ENCODE measurements at regions not wholly inside any gene's neighbourhood (a gene's known extent, or its start where the extent isn't known, plus 50 kb on each side); places are given as distances from the start of the nearest gene placed in this dataset.
"Not testable (repeated sequence)": the region's sequence is repeated elsewhere in the genome, so short reads cannot be mapped to it uniquely, and the experiment has no call there.

DNA sequence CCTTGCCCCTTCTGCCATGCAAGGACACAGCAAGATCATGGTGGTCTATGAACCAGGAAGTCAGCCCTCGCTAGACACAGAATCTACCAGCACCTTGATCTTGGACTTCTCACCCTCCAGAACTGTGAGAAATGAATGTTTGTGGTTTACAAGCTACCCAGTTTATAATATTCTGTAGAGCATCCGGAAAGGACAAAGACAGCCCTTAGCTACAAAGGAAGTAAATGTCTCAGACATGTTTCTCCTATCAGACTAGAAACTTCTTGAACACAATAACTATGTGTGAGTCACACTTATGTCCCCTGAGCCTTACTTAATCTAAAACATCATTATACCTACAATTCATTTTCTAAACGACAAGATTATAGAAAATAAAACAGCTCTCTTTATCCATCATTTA lies 176.7 kb downstream of the KLHL28 start:
- no peak for DNase-seq (ENCODE audit: low spot score)

DNA sequence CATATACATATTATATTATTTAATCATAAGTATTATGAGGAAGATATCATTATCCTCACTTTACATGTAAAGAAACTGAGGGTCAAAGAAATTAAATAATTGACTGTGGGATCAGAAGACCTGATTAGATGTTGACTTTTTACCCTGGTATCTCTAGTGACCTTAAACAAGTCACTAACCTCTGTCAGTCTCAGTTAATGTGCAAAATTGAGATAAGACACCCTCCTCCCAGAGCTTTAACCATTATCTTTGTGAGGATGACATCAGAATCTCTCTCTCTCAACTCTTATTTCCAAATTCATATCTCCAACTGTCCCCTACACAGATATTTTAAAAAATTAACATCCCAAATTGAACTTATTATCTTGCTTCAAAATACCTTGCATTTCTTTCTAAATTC lies 177.8 kb downstream of the KLHL28 start:
- DNase-seq (ENCODE audit: low spot score): no peak

DNA sequence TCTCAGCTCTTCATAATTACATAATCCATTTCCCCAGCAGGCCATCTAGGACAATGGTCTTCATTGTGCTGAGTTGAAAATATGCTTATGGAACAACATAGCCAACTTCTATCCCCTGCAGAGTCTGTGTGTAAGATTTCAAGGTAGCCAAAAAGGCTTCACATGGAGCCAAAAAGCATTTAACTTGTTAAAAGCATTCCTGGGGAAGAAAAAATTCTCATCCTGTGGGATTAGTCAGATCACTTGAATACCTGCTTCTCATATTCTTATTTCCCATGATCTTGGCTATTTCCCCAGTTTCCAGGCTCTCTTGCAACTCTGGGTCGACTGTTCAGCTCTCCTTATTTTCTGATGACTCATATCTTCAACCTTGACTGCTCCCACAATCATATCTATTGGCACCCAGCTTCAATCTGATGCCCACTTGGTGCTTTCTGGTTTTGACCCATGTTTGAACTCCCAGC lies 178.9 kb downstream of the KLHL28 start:
- no peak for DNase-seq (ENCODE audit: low spot score)

DNA sequence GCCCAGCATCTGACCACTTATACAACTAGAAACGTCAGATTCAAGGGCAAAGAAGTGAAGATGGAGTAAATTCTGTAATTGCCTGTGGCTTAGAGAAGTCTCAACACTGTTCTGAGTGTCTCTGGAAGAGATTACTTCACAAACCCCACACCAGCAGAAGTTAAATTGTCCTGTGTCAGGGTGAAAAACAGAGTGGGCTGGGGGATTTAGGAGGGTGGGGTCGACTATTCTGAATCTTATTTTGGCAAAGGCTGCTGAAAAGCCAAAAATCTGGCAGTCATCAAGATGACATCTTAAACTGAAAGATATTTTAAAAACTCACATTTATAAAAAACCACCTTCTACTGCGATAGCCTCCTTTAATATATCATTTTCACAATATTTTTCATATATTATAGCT lies 180.8 kb downstream of the KLHL28 start:
- no peak for DNase-seq (ENCODE audit: low spot score)

DNA sequence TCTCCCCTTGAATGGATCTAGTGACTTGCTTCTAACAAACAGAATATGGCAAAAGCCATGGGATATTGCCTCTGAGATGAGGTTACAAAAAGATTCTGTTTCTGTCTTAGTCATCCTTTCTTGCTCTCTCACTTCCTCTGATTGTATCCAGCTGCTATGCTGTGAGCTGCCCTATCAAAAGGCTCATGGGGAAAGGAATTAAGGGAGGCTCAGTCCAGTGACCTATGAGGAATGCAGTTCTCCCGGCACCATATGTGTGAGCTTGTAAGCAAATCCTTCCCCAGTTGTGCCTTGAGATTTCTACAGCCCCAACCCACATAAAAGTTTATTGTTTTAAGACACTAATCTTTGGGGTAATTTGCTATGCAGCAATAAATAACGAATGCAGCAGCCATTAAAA lies 183.1 kb downstream of the KLHL28 start:
- no peak for DNase-seq (ENCODE audit: low spot score)

DNA sequence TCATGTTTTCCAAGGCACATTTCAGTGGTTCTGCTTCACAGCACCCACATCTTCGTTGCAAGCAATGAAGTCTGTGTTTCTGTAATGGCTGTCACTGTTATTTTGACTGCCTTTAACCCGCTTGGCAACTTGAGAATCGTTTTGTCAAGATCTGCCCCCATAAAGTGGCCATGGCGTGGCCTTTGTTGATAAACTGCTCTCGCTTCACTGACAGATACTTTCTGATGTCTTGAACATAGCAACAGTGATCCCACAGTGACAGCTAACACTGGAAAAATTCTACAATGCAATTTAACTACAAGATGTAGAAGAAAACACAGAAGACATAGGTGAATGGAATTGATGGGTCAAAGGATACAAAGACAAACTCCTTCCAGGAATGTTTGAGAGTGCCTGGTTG lies 184.2 kb downstream of the KLHL28 start:
- no peak for DNase-seq (ENCODE audit: low spot score)

DNA sequence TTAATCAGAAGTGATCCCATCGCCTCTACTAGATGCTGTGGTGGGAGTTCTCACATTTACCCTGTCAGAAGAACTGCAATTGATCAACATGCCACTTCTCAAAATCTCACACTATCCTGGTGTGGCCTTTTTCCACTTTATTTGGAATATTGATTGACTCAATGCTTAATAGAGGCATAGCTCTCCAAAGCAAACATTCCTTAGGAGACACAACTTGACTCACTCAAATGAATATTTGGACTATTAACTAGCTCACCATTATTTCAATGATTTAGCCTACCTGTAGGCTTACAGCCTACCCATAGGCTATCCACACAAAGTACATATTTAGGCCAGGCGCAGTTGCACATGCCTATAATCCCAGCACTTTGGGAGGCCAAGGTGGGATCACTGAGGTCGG lies 186.5 kb downstream of the KLHL28 start:
- DNase-seq (ENCODE audit: low spot score): no peak

DNA sequence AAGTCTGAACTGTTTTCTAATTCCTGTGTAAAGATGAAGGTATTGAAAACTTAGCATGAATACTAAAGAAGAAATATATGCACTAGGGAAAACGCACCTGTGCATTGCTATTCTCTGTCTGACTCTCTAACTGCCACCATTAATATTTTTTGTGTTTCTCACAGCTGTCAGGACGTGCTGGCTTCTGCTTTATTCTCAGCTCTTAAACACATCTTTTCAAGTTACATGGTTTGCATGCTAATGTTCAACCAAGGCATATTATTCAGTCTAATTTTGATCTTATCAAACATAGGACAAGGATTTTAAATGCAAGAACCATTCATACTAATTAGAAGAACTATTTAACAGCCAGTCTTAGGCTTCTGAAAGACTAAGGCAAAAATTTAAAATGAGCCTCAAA lies 187.4 kb downstream of the KLHL28 start:
- no peak for DNase-seq (ENCODE audit: low spot score)

DNA sequence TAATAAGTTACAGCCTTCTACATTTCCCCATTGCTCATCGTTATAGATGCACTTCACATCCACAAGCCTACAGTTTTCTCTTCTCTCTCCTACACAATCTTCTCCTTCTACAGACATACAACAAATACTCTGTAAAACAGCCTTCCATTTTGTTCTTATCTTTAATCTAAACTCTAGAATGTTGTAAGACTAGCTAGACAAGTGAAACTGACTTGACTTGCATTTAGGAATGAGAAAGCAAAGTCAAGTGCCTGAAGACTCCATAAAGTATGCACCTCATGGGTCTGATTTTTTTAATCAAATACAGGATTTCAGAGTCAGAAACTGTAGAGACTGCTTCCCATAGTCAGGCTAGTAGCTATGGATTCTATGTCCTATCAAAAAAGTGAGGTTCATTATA lies 190.3 kb downstream of the KLHL28 start:
- DNase-seq (ENCODE audit: low spot score): no peak

DNA sequence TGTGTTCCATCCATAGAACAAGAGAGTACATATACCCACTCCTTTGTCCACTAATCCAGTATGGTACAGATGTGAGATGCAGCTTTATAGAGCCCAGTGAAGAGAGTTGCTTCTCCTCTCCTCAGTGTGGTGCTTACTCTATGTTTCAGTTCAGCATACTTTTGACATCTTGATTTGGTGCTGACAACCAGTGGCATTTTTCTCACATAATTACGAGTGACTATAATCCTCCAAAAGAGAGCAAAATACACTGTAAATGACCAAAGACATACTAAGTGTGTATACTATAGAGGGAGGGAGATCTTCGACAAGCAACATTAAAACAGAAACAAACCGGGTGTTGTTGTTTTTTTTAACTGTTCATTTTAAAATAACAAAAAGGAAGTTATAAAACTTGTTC lies 191.5 kb downstream of the KLHL28 start:
- no peak for DNase-seq (ENCODE audit: low spot score)

DNA sequence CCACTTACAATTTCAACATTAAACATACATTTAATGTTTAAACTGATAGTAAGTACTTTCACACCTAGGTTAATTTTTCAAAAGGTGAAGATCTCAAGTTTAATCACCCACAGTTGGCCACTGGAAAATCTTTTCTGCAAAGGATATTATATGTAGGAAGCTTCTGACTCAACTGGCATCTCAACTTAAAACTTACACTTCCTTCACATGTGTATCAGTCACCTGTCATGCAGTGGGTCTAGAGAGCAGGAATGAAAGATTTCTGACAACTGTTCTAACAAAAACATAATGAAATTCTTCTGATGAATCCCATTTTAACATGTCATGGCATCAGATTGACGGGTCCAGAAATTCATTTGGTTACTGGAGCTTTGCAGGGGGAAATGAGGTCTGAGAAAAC lies 192.8 kb downstream of the KLHL28 start:
- DNase-seq (ENCODE audit: low spot score): no peak

DNA sequence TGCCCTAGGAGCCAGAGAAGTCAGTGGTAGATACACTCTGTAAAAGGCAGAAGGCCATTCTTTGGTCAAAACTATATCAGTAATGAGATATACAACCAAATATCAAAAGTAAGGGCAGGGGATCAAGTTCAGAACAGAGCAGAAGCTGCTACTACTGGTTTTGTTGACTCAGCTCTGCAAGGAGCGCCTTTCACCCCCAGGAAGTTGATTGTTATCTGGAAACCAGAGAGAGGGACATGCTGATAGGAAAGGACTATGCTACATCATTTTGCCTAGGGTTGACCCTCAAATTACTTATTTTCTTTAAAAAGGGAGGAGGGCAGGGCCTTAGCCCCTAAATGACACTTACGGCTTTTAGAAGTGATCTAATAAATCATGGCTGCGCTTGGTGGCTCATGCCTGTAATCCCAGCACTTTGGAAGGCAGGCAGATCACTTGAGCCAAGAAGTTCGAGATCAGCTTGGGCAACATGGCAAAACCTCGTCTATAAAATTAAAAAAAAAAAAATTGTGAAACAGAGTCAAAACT lies 194.0 kb downstream of the KLHL28 start:
- no peak for DNase-seq (ENCODE audit: low spot score)

DNA sequence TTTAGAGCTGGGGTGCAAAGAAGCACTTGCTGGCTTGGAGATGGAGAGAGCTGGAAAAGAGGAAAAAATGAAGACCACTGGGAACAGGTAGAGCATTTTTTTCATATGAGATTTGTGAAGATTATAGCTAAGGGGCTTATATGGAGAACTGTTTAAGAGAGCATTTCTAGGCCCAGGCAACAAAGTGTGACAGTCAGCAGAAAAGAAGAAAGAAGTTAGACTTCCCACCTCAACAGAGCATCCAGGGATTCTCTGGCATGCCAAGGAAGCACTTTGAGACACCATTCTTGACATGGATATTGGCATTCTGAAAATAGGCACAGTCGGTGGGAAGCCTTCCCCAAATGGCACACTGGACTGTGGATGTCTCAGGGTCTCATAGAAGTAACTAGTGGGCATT lies 195.5 kb downstream of the KLHL28 start:
- DNase-seq (ENCODE audit: low spot score): no peak

DNA sequence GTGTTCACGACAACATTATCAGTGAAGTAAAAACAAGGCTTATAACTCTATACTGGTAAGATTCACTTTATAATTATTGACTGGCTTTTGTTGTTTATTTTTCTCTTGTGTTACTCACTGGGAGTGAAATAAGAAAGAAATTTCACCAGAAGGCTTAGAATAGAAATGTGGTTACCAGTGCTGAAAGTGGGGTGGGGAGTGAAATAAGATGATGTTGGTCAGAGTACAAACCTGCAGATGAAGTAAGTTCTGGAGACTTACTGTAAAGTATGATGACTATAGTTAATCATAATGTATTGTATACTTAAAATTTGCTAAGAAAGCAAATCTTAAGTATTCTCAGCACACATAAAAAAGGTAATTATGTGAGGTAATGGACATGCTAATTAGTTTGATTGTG lies 198.4 kb downstream of the KLHL28 start:
- no peak for DNase-seq (ENCODE audit: low spot score)

DNA sequence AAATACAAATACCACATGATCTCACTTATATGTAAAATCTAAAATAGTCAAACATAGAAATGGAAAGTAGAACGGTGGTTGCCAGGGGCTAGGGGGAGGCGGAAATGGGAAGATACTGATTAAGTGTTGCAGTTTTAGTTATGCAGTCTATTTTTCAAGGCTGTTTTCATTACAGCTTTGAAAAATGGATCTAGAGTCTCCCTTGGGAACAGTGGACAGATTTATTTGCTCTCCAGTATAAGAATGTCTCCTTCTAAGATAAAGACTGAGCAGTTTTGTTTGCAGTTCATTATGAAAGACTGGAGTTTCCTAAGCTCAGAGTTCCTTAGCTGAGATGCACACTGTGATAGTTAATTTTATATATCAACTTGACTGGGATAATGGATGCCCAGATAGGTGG lies 202.5 kb downstream of the KLHL28 start:
- no peak for DNase-seq (ENCODE audit: low spot score)

DNA sequence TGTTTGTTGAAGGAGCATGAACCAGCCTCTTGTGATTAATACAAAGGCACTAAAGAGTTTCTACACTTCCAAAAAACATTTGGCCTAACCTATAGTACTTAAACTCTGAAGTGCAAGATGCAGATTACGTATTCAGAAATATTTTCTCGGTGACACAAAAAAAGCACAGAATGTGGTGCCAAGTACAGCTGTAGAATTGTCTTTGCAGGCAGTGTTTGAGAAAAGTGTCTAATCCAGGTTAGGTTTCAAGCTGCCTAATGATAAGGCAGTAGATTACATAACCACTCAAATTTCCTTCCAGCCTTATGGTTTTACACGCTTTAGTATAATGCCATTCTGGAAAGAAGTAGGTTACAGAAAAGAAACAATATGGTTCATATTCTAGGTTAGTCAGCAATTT lies 205.2 kb downstream of the KLHL28 start:
- no peak for DNase-seq (ENCODE audit: low spot score)

DNA sequence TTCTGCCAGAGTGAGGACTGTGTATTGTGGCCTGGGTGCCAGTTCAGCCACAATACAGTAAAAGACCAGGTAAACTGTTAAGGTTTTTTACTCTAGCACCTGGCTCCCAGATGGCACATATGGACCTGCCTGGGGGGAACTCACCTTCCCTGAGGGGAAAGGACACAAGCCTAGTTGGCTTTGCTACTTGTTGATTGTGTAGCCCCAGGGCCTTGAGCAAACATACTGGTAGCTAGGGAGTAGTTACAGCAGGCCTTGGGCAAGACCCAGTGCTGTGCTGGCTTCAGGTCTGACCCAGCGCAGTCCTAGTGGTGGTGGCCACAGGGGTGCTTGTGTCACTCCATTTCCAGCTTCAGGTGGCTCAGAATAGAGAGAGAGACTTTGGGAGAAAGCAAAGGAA lies 216.4 kb downstream of the KLHL28 start:
- DNase-seq (ENCODE audit: low spot score): no peak

DNA sequence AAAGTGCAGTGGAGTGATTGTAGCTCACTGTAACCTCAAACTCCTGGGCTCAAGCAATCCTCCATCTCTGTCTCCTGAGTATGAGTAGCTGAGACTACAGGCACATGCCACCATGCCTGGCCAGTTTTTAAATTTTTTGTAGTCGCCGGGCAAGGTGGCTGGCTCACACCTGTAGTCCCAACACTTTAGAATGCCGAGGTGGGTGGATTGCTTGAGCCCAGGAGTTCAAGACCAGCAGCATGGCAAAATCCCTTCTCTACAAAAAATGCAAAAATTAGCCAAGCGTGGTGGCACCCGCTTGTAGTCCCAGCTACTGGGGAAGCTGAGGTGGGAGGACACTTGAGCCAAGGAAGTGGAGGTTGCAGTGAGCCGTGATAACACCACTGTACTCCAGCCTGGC lies 219.5 kb downstream of the KLHL28 start:
- no peak for DNase-seq (ENCODE audit: low spot score)

DNA sequence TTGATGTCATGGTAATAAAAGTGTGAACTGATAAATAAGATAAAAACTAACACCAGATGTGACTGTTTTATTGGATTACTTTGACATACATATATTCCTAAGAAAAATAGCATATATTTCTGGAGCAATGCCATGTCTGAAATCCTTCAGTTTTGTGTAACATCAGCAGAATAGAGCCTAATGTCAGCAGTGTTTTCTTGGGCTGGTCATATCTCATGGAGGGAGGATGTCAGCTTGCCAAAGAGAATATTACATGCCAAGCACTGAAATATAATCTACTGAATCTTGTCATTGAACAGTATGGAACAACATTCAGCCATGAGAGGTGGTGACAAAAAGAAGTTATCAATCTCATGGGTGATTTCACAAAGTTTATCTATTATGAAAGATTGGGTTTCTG lies 220.3 kb downstream of the KLHL28 start:
- DNase-seq (ENCODE audit: low spot score): no peak

DNA sequence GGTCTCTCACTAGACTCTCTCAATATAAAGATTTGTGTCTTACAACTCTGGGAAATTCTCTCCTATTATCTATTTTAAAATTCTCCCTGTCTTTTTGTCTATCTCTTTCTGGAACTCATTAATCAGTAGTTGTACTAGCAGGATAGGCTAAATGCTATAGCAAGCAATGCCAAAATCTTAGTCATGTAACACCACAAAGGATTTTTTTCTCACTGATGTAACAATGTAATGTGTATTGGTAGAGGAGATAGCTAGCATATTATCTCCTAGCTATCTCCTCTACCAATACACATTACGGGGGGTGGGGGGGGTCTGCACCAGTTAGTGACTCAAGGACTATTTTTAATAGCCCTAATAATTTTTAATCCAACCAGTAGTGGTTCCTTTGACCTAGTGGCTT lies 225.4 kb downstream of the KLHL28 start:
- DNase-seq (ENCODE audit: low spot score): no peak

DNA sequence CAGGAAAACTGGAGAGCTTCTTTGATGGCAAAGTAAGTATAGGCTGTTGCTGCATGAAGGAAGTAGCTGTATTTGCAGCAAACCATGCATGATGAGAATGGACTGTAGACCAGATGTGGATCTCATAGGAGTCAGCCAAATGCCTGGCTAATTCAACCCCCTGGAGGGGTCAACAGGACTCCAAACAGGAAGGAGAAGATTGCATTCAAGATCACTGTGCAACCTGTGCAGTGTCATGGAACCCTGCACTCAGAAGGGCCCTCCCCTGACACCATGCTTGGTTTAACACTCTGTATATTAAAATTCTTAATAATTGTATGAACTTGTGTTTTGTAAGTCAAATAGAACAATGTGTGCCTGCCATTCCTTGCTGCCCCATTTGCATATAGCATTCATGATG lies 225.1 kb upstream of the FSCB start:
- DNase-seq (ENCODE audit: low spot score): no peak

DNA sequence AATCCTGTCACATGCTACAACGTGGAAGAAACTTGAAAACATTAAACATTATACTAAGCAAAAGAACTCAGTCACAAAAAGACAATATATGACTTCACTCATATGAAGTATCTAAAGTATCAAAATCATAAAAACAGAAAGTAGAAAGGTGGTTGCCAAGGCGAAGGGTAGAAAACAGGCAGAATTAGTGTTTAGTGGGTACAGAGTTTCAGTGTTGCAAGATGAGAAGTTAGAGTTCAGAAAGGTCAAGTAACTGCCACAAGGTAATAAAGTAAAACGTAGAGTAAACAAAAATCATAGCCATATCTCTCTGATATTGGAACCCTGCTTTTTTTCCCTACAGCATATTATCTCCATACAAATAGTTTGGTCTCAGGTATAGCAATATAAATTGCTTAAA lies 223.8 kb upstream of the FSCB start:
- no peak for DNase-seq (ENCODE audit: low spot score)

DNA sequence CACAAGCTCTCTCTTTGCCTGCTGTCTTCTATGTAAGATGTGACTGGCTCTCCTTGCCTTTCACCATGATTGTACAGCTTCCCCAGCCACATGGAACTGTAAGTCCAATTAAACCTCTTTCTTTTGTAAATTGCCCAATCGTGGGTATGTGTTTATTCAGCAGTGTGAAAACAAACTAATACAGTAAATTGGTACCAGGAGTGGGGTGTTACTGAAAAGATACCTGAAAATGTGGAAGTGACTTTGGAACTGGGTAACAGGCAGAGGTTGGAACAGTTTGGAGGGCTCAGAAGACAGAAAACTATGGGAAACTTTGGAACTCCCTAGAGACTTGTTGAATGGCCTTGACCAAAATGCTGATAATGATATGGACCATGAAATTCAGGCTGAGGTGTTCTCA lies 214.3 kb upstream of the FSCB start:
- DNase-seq (ENCODE audit: low spot score): not testable (repeated sequence)

DNA sequence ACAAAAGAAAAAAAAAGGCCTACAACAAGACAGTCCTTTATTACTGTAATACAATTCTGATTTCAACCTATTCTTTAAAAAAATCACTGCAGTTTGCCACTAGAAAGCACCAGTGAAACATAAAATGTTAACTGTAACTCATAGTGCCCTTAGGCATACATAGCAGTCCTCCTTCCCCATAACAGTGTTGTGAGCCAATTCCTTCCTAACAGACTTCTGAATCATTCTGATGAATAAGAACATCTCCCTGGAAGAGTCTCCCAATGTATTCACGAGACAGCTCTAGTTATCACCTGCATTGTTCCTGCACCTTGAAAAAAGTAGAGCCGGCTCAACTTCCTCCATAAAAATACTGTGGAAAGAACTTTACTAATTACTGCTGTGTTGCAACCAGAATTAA lies 213.6 kb upstream of the FSCB start:
- DNase-seq (ENCODE audit: low spot score): no peak

Measured in AG08396 (cell line).